ENCODE measurements at regions not wholly inside any gene's neighbourhood (a gene's known extent, or its start where the extent isn't known, plus 50 kb on each side); places are given as distances from the start of the nearest gene placed in this dataset.

DNA sequence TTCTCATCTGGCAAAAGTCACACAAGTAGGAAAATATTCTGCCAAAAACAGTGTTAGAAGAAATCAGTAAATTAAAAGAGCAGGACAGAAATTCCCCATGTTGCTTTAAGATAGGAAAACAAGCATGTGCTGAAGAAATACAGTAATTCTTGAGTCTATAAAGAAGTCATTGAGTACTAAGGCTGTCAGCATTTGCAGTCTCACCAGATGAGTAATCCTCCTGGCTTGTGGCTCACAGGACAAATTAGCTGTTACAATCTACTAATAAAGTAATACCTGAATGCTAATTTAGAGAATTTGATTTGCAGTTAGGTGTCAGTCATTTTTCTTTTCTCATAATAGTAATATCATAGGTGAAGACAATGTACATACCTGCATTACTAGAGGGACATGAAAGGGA lies 1158.9 kb upstream of the CELF2 start:
- TF ChIP-seq RAD21 (IDR thresholded peaks at IDR 0.05; ENCODE audit: low read depth) (no peak), EGR1 (IDR thresholded peaks at IDR 0.05) (no peak), TCF12 (IDR thresholded peaks at IDR 0.05; ENCODE audit: low read depth) (no peak), YY1 (IDR thresholded peaks at IDR 0.05; ENCODE audit: low read depth) (no peak), TAF1 (IDR thresholded peaks at IDR 0.05; ENCODE audit: low read depth) (no peak), NFIC (IDR thresholded peaks at IDR 0.05) (no peak), USF1 (IDR thresholded peaks at IDR 0.05) (no peak), ZBTB7A (IDR thresholded peaks at IDR 0.05; ENCODE audit: low read depth) (no peak), REST (IDR thresholded peaks at IDR 0.05; ENCODE audit: low read depth) (no peak), CEBPB (IDR thresholded peaks at IDR 0.05) (no peak), CREB1 (IDR thresholded peaks at IDR 0.05; ENCODE audit: low read depth) (no peak), TEAD4 (IDR thresholded peaks at IDR 0.05) (no peak), EP300 (IDR thresholded peaks at IDR 0.05; ENCODE audit: borderline replicate concordance) (no peak), FOXM1 (IDR thresholded peaks at IDR 0.05; ENCODE audit: borderline replicate concordance, low read depth) (no peak)
- TF ChIP-seq, protein P1, sequence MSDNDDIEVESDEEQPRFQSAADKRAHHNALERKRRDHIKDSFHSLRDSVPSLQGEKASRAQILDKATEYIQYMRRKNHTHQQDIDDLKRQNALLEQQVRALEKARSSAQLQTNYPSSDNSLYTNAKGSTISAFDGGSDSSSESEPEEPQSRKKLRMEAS (IDR thresholded peaks at IDR 0.05), result no peak

DNA sequence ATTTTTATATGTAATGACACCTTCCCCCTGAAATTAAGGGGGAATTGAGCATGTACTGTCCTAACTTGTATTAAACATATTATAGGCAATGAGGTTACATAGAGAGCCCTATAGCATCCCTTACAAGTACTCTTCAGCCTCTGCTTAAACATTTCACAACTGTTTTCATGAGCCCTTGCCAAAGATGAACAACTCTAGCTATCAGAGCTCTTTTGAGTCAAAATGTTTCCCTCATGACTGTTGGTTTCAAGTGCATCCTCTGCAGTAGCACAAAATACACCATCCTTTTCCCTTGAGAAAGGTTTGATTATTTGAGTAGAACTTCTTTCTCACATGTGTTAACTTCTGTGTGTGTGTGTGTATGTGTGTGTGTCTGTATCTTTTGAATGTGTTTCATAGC lies 1157.6 kb upstream of the CELF2 start:
- no peak for TF ChIP-seq NFIC (IDR thresholded peaks at IDR 0.05)
- no peak for TF ChIP-seq TCF12 (IDR thresholded peaks at IDR 0.05; ENCODE audit: low read depth)
- no peak for TF ChIP-seq REST (IDR thresholded peaks at IDR 0.05; ENCODE audit: low read depth)
- no peak for TF ChIP-seq USF1 (IDR thresholded peaks at IDR 0.05)
- no peak for TF ChIP-seq ZBTB7A (IDR thresholded peaks at IDR 0.05; ENCODE audit: low read depth)
- TF ChIP-seq CREB1 (IDR thresholded peaks at IDR 0.05; ENCODE audit: low read depth), result no peak

DNA sequence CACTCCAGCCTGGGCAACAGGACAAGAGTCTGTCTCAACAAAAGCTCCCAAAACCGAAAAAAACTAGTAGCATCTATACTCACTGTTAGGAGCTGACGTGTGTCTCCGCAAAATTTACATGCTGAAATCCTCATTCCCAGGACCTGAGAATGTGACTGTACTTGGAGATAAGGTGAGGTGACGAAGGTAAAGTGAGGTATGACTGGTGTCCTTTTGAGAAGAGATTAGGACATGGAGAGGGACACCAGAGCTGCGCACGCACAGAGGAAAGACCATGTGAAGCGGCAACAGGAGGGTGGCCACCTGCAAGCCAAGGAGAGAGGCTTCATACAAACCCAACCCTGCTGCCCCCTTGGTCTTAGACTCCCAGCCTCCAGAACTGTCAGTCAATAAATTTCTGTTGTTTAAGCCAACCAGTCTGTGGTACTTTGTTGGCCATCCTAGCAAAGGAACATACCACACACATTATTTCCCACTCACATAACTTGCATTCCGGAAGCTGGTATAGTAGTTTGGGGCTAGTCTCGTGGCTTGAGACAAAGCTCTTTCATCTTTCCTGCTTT lies 1154.0 kb upstream of the CELF2 start:
- TF ChIP-seq NFIC (IDR thresholded peaks at IDR 0.05) (no peak), FOXM1 (IDR thresholded peaks at IDR 0.05; ENCODE audit: borderline replicate concordance, low read depth) (no peak), CEBPB (IDR thresholded peaks at IDR 0.05) (no peak), REST (IDR thresholded peaks at IDR 0.05; ENCODE audit: low read depth) (no peak), USF1 (IDR thresholded peaks at IDR 0.05) (no peak), EP300 (IDR thresholded peaks at IDR 0.05; ENCODE audit: borderline replicate concordance) (no peak), TAF1 (IDR thresholded peaks at IDR 0.05; ENCODE audit: low read depth) (no peak), YY1 (IDR thresholded peaks at IDR 0.05; ENCODE audit: low read depth) (no peak), TCF12 (IDR thresholded peaks at IDR 0.05; ENCODE audit: low read depth) (no peak), TEAD4 (IDR thresholded peaks at IDR 0.05) (no peak), RAD21 (IDR thresholded peaks at IDR 0.05; ENCODE audit: low read depth) (no peak), CREB1 (IDR thresholded peaks at IDR 0.05; ENCODE audit: low read depth) (no peak), ZBTB7A (IDR thresholded peaks at IDR 0.05; ENCODE audit: low read depth) (no peak), EGR1 (IDR thresholded peaks at IDR 0.05) (no peak)
- TF ChIP-seq, protein P1 (IDR thresholded peaks at IDR 0.05), result no peak

GRCh38 chr10:9868499-9868898 lies 1149.2 kb upstream of the CELF2 start:
- no peak for TF ChIP-seq EGR1 (IDR thresholded peaks at IDR 0.05)
- TF ChIP-seq, protein P1 (IDR thresholded peaks at IDR 0.05), result no peak
- TF ChIP-seq TAF1 (IDR thresholded peaks at IDR 0.05; ENCODE audit: low read depth), result no peak
- no peak for TF ChIP-seq EP300 (IDR thresholded peaks at IDR 0.05; ENCODE audit: borderline replicate concordance)
- no peak for TF ChIP-seq TCF12 (IDR thresholded peaks at IDR 0.05; ENCODE audit: low read depth)
- no peak for TF ChIP-seq FOXM1 (IDR thresholded peaks at IDR 0.05; ENCODE audit: borderline replicate concordance, low read depth)
- TF ChIP-seq CEBPB (IDR thresholded peaks at IDR 0.05), result no peak
- TF ChIP-seq REST (IDR thresholded peaks at IDR 0.05; ENCODE audit: low read depth), result no peak
- TF ChIP-seq ZBTB7A (IDR thresholded peaks at IDR 0.05; ENCODE audit: low read depth), result no peak
- TF ChIP-seq TEAD4 (IDR thresholded peaks at IDR 0.05), result no peak
- no peak for TF ChIP-seq YY1 (IDR thresholded peaks at IDR 0.05; ENCODE audit: low read depth)
- TF ChIP-seq RAD21 (IDR thresholded peaks at IDR 0.05; ENCODE audit: low read depth), result no peak
- TF ChIP-seq CREB1 (IDR thresholded peaks at IDR 0.05; ENCODE audit: low read depth), result no peak
- no peak for TF ChIP-seq NFIC (IDR thresholded peaks at IDR 0.05)
- no peak for TF ChIP-seq USF1 (IDR thresholded peaks at IDR 0.05)
